Cardiac muscle cell (in vitro differentiated cells and primary cell): ENCODE measurements at regions not wholly inside any gene's neighbourhood (a gene's known extent, or its start where the extent isn't known, plus 50 kb on each side); places are given as distances from the start of the nearest gene placed in this dataset.

Experiments
- DNase-seq, 2 donors: peaks; one replicate each; pipeline versions ENCODE4 v3.0.0 to v3.0.0-alpha.2; 2010 to 2017; ENCODE audit warnings: low read depth in 1 of 2, low spot score in 1 of 2
- H3K27ac ChIP-seq: fragments of 200-600 bp; sonication (generic); 2 replicates; pipeline ENCODE4 v1.5.1; 2016
- H3K27me3 ChIP-seq: fragments of 200-600 bp; sonication (generic); 2 replicates; pipeline ENCODE4 v1.6.0; 2016; ENCODE audit warnings: control low read depth
- H3K36me3 ChIP-seq: fragments of 200-600 bp; sonication (generic); 2 replicates; pipeline ENCODE4 v1.5.1; 2016; ENCODE audit warnings: control low read depth
- H3K4me1 ChIP-seq: fragments of 200-600 bp; sonication (generic); 2 replicates; pipeline ENCODE4 v1.8.1; 2017; ENCODE audit warnings: low read depth, mild to moderate bottlenecking, mixed run types
- H3K4me3 ChIP-seq: fragments of 200-600 bp; sonication (generic); 2 replicates; pipeline ENCODE4 v1.5.1; 2016; ENCODE audit warnings: mild to moderate bottlenecking
- H3K9me3 ChIP-seq: fragments of 200-600 bp; sonication (generic); 2 replicates; pipeline ENCODE4 v1.5.1; 2017; ENCODE audit warnings: low read depth, mild to moderate bottlenecking, control low read depth
- TF ChIP-seq, protein P1 (sequence below): IDR thresholded peaks from 2 replicates; pipeline ENCODE4 v1.5.1; 2012; ENCODE audit warnings: low read depth, mild to moderate bottlenecking, low read length

DNA sequence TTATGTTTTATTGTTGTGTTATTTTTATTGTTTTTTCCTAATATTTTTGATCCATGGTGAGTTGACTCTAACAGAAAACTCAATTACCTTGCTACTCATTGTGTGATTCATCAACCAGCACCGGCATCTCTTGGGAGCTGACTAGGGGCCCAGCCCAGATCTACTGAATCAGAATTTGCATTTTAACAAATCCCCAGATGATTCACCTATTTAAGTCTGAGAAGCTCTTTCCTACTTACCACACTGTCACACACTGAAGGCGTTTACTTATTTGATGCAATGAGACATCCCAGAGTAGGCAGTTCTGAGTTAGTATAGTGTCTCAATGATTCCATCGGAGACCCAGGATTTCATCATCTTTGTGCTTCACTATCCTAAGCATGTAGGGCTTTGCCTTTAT lies 416.6 kb downstream of the RWDD3 start:
- TF ChIP-seq, protein P1, sequence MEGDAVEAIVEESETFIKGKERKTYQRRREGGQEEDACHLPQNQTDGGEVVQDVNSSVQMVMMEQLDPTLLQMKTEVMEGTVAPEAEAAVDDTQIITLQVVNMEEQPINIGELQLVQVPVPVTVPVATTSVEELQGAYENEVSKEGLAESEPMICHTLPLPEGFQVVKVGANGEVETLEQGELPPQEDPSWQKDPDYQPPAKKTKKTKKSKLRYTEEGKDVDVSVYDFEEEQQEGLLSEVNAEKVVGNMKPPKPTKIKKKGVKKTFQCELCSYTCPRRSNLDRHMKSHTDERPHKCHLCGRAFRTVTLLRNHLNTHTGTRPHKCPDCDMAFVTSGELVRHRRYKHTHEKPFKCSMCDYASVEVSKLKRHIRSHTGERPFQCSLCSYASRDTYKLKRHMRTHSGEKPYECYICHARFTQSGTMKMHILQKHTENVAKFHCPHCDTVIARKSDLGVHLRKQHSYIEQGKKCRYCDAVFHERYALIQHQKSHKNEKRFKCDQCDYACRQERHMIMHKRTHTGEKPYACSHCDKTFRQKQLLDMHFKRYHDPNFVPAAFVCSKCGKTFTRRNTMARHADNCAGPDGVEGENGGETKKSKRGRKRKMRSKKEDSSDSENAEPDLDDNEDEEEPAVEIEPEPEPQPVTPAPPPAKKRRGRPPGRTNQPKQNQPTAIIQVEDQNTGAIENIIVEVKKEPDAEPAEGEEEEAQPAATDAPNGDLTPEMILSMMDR, result no peak
- H3K36me3 ChIP-seq, result no peaks in the 10 kb centered on the region
- no peak overlapping the region for H3K4me3 ChIP-seq
- no peak for DNase-seq
- H3K27me3 ChIP-seq, result no peaks in the 10 kb centered on the region
- H3K9me3 ChIP-seq, result no peaks in the 10 kb centered on the region
- H3K4me1 ChIP-seq, result no peaks in the 10 kb centered on the region
- H3K27ac ChIP-seq, result no peak overlapping the region

DNA sequence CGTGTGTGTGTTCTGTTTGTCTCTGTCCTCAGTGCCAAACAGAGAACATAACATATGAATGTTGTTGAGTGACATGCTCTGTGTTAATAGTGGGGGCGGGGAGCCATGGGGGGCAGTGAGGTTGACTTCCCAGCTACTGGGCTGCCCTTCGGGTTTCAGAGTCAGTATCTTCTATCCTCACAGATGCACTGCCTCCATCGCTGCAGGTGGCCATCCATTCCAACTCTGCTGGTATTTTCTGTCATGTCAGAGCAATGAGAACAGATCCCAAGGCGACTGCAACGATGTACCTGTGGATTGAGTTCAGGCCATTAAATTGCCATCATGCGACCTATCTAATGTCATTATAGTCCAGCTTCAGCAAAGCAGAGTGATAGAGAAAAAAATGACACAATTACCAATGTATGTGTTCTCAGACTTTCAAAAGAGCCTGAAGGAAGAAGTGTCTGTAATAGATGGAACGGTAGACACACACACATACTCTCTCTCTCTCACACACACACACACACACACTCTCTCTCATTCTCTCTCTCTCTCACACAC lies 418.5 kb downstream of the RWDD3 start:
- H3K4me3 ChIP-seq, result no peak overlapping the region
- no peaks in the 10 kb centered on the region for H3K36me3 ChIP-seq
- no peaks in the 10 kb centered on the region for H3K9me3 ChIP-seq
- DNase-seq, result no peak
- H3K4me1 ChIP-seq, result no peaks in the 10 kb centered on the region
- TF ChIP-seq, protein P1, result no peak
- no peak overlapping the region for H3K27ac ChIP-seq
- no peaks in the 10 kb centered on the region for H3K27me3 ChIP-seq

DNA sequence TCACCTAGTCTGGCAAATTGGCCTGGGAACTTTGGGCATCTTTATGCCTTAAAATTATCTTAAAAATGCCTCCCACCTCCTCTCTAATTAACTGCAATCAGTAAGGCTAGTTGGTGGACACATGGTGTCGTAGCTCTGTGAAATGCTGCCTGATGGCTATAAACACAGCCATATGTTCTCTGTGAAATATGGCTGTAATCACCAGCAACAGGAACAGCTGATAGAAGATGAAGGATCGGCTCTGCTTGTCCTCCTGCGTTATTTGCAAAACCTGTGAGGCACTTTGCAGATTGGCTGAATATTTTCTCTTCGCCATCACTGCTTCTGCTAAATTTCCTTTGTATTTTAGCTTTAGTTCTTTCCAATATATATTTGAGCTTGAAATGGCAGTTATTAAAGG lies 419.6 kb downstream of the RWDD3 start:
- Histone ChIP-seq H3K4me1 (no peaks in the 10 kb centered on the region), H3K4me3 (no peak overlapping the region), H3K27ac (no peak overlapping the region), H3K27me3 (no peaks in the 10 kb centered on the region), H3K9me3 (no peaks in the 10 kb centered on the region), H3K36me3 (no peaks in the 10 kb centered on the region)
- no peak for DNase-seq
- TF ChIP-seq, protein P1, result no peak

DNA sequence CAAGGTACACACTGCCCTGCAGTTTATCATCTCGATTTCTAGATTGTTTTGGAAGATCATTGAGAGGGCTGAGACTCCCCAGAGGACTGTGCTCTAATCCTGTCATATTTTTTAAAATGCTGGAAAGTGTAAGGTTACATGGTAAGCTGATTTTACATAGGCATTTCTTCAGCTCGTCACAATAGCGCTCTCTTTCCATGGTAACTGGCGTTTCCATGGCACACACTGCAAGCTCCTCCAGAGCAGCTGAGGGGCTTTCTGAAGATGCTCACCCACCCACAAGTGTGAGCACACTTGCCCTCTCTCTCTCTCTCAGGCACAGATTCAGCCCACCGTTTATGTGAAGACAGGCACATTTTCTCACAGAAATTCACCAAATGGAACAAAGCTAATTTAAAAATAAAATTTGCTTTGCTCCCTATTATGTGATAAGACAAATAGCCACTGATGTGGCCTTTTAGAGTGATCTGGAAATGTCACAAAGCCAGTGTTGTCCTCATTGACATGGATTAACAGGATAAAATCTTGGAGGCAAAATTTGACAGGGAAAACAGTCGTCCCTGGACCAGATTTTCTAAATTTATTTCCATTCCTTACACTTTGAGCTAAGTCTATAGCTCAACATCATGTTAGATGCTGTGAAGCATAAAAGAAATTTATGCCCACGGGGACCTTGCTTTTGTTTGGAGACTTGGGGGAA lies 421.5 kb downstream of the RWDD3 start:
- H3K27ac ChIP-seq, result no peak overlapping the region
- TF ChIP-seq, protein P1, result no peak

DNA sequence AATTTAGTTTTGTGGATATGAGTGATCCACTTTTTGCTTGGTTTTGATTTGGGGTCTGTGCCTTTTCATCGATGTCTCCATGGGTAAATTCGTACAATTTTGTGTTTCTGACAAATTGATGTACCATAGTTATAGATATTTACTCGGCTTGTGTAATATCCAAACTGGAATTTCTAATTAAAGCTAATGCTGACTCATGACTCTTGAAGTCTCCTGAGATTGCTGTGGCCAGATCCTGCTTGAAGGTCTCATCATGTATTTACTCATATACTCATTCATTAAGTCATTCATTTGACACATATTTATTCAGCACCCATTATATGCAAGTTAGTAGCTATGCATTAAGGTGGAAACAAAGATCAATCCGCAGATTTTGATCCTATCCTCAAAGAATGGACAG lies 423.2 kb downstream of the RWDD3 start:
- TF ChIP-seq, protein P1, result no peak
- Histone ChIP-seq H3K9me3 (no peaks in the 10 kb centered on the region), H3K27ac (no peak overlapping the region), H3K27me3 (no peaks in the 10 kb centered on the region), H3K4me1 (no peaks in the 10 kb centered on the region), H3K36me3 (no peaks in the 10 kb centered on the region), H3K4me3 (no peak overlapping the region)
- DNase-seq, result no peak

More for the DNA sequence above, 421.5 kb downstream of the RWDD3 start:
- no peaks in the 10 kb centered on the region for H3K4me1 ChIP-seq
- no peak for DNase-seq
- H3K36me3 ChIP-seq, result no peaks in the 10 kb centered on the region
- H3K27me3 ChIP-seq, result no peaks in the 10 kb centered on the region
- H3K9me3 ChIP-seq, result no peaks in the 10 kb centered on the region
- no peak overlapping the region for H3K4me3 ChIP-seq
